Esophagus muscularis mucosa (tissue), 4 donors: ENCODE measurements at regions not wholly inside any gene's neighbourhood (a gene's known extent, or its start where the extent isn't known, plus 50 kb on each side); places are given as distances from the start of the nearest gene placed in this dataset.

ENCODE experiments used
- DNase-seq: peaks from one replicate; pipeline ENCODE4 v3.0.0-alpha.2; 2017; ENCODE audit errors: extremely low spot score
- H3K27ac ChIP-seq, 4 donors: fragments of 200-600 bp; sonication (generic); replicated peaks in 1 of 4; 1 replicate in 3 of 4; 2 replicates in 1 of 4; pipeline ENCODE4 v1.5.1; 2016 to 2019; ENCODE audit warnings: mild to moderate bottlenecking in 1 of 4
- H3K27me3 ChIP-seq, 4 donors: fragments of 200-600 bp; sonication (generic); one replicate each; pipeline versions ENCODE4 v1.5.1 to v1.6.0; 2016 to 2019
- H3K36me3 ChIP-seq, 4 donors: fragments of 200-600 bp; sonication (generic); one replicate each; pipeline ENCODE4 v1.5.1; 2016 to 2019
- H3K4me1 ChIP-seq, 4 donors: fragments of 200-600 bp; sonication (generic); one replicate each; pipeline ENCODE4 v1.5.1; 2016 to 2019
- H3K4me3 ChIP-seq, 4 donors: fragments of 200-600 bp; sonication (generic); 1 replicate in 2 of 4; 2 replicates in 2 of 4; pipeline ENCODE4 v1.5.1; 2016 to 2019; ENCODE audit warnings: mild to moderate bottlenecking in 4 of 4, moderate library complexity in 1 of 4
- H3K9me3 ChIP-seq, 4 donors: fragments of 200-600 bp; sonication (generic); 1 replicate in 3 of 4; 2 replicates in 1 of 4; pipeline ENCODE4 v1.5.1; 2016 to 2019
- CTCF ChIP-seq, 3 experiments: fragments of 200-600 bp in 2 of 3; fragments of 450-650 bp in 1 of 3; sonication (generic) in 2 of 3; IDR thresholded peaks; one replicate each; pipeline ENCODE4 v1.5.1; 2017 to 2019; ENCODE audit warnings: antibody characterized with exemption in 3 of 3, mild to moderate bottlenecking in 2 of 3, moderate library complexity in 1 of 3
- EP300 ChIP-seq: sonication (generic); formaldehyde crosslinking; IDR thresholded peaks from one replicate; pipeline ENCODE4 v1.6.1; 2017; ENCODE audit warnings: antibody characterized with exemption
- POLR2A ChIP-seq: fragments of 450-650 bp; IDR thresholded peaks from one replicate; pipeline ENCODE4 v1.6.1; 2017; ENCODE audit warnings: antibody characterized with exemption, moderate library complexity, mild to moderate bottlenecking, low read depth
- POLR2AphosphoS5 ChIP-seq, 2 donors: sonication (generic); formaldehyde crosslinking; IDR thresholded peaks; one replicate each; pipeline ENCODE4 v1.6.1; 2017; ENCODE audit warnings: antibody characterized with exemption in 2 of 2
- WGBS: methylation state at CpG from one replicate; pipeline ENCODE4 v1.1.5; 2018; 5-methylcytosine and 5-hydroxymethylcytosine counted together
- intact Hi-C: fragments of 100-400 bp; cut with DNase I; formaldehyde crosslinking; loops from one replicate; pipeline ENCODE4 v1.15.1; 2023

- Histone ChIP-seq H3K36me3 (no peaks in the 10 kb centered on the region), H3K27ac (no peak overlapping the region), H3K9me3 (no peaks in the 10 kb centered on the region), H3K4me3 (no peak overlapping the region), H3K4me1 (no peaks in the 10 kb centered on the region), H3K27me3 (no peaks in the 10 kb centered on the region)
- no peak for DNase-seq
- 36% methylated on average over 1 of the region's 1 CpG for WGBS
- intact Hi-C loops: no loop called here
- no peak for TF ChIP-seq POLR2A
- no peak for TF ChIP-seq POLR2AphosphoS5 (IDR thresholded peaks at IDR 0.05)
- no peak for TF ChIP-seq EP300
These were observed 74.1 kb upstream of the FAM9B start for GRCh38 chrX:9108054-9108453.

GRCh38 chrX:9110808-9111207, 76.9 kb upstream of the FAM9B start:
- no peak overlapping the region for H3K4me3 ChIP-seq
- H3K36me3 ChIP-seq: no peaks in the 10 kb centered on the region
- TF ChIP-seq CTCF (IDR thresholded peaks at IDR 0.05) (no peak), POLR2A (no peak), POLR2AphosphoS5 (IDR thresholded peaks at IDR 0.05) (no peak), EP300 (no peak)
- DNase-seq: no peak
- no peaks in the 10 kb centered on the region for H3K9me3 ChIP-seq
- no peaks in the 10 kb centered on the region for H3K27me3 ChIP-seq
- H3K4me1 ChIP-seq: no peaks in the 10 kb centered on the region
- 60% methylated on average over 5 of the region's 5 CpGs for WGBS
- intact Hi-C loops: no loop called here
- H3K27ac ChIP-seq: no peak overlapping the region

GRCh38 chrX:9114245-9114644, 80.3 kb upstream of the FAM9B start:
- TF ChIP-seq POLR2AphosphoS5 (IDR thresholded peaks at IDR 0.05) (no peak), POLR2A (no peak), CTCF (IDR thresholded peaks at IDR 0.05) (no peak)
- Histone ChIP-seq H3K36me3 (no peaks in the 10 kb centered on the region), H3K27me3 (no peaks in the 10 kb centered on the region), H3K4me3 (no peak overlapping the region), H3K4me1 (no peaks in the 10 kb centered on the region), H3K27ac (no peak overlapping the region), H3K9me3 (no peaks in the 10 kb centered on the region)
- WGBS: 80% methylated on average over 2 of the region's 2 CpGs
- no peak for DNase-seq
- intact Hi-C loops: no loop called here

- Histone ChIP-seq H3K27me3 (no peaks in the 10 kb centered on the region), H3K27ac (no peak overlapping the region), H3K9me3 (no peaks in the 10 kb centered on the region), H3K4me3 (no peak overlapping the region), H3K36me3 (no peaks in the 10 kb centered on the region), H3K4me1 (no peaks in the 10 kb centered on the region)
- whole genome bisulfite sequencing: 100% methylated on average over 1 of the region's 1 CpG
- no peak for TF ChIP-seq EP300
- no peak for TF ChIP-seq CTCF (IDR thresholded peaks at IDR 0.05)
- TF ChIP-seq POLR2AphosphoS5 (IDR thresholded peaks at IDR 0.05): no peak
- no peak for TF ChIP-seq POLR2A
- DNase-seq: no peak
- intact Hi-C loops: no loop called here
These were observed 83.9 kb upstream of the FAM9B start for GRCh38 chrX:9117851-9118250.

GRCh38 chrX:9122519-9123245, 88.8 kb upstream of the FAM9B start:
- Histone ChIP-seq H3K36me3 (no peaks in the 10 kb centered on the region), H3K9me3 (no peaks in the 10 kb centered on the region), H3K4me3 (no peak overlapping the region), H3K27ac (no peak overlapping the region), H3K4me1 (peaks cover 0 to 5% (median 0%) of the 10 kb centered on the region in 4 donors), H3K27me3 (no peaks in the 10 kb centered on the region)
- intact Hi-C loops: no loop called here
- 72% methylated on average over 6 of the region's 6 CpGs for WGBS
- no peak for DNase-seq
- TF ChIP-seq POLR2AphosphoS5 (IDR thresholded peaks at IDR 0.05) (no peak), EP300 (no peak), CTCF (IDR thresholded peaks at IDR 0.05) (no peak), POLR2A (no peak)
